SK-N-SH (cell line): ENCODE measurements at regions not wholly inside any gene's neighbourhood (a gene's known extent, or its start where the extent isn't known, plus 50 kb on each side); places are given as distances from the start of the nearest gene placed in this dataset.

Source experiments
- CTCF ChIA-PET: fragments of 300-600, 350-600 bp; formaldehyde crosslinking; extraction: SDS; loops from one replicate; lab custom pipeline; 2021; lab: Yijun Ruan, JAX
- POLR2A ChIA-PET: fragments of 350-600 bp; sonication (Branson Sonifier 250); formaldehyde crosslinking; extraction: SDS; loops from one replicate; lab custom pipeline; 2020; ENCODE audit warnings: antibody characterized with exemption, inconsistent platforms; lab: Yijun Ruan, JAX
- DNase-seq: peaks from one replicate; pipeline ENCODE4 v3.0.0; 2012
- H2AFZ ChIP-seq: fragments of 200-600 bp; sonication (generic); 2 replicates; pipeline ENCODE4 v1.8.1; 2016; ENCODE audit warnings: antibody characterized with exemption, mild to moderate bottlenecking, low read depth
- H3F3A ChIP-seq: fragments of 200-600 bp; sonication (generic); replicated peaks from 2 replicates; pipeline ENCODE3; 2016; ENCODE audit warnings: antibody characterized with exemption, mild to moderate bottlenecking; ENCODE audit not compliant: insufficient read depth
- H3K27ac ChIP-seq, 2 experiments: fragments of 200-500 bp in 1 of 2; fragments of 200-600 bp in 1 of 2; sonication (Bioruptor generic) in 1 of 2; sonication (generic), shearing (Covaris generic) in 1 of 2; 2 replicates each; pipeline versions ENCODE4 v1.5.1 to v1.6.1; 2014 to 2016; ENCODE audit warnings: low read depth in 2 of 2, inconsistent platforms in 1 of 2, low read length in 1 of 2, mild to moderate bottlenecking in 1 of 2, mixed read lengths in 1 of 2
- H3K27me3 ChIP-seq: fragments of 200-600 bp; sonication (generic), shearing (Covaris generic); 2 replicates; pipeline ENCODE4 v1.6.1; 2016; ENCODE audit warnings: mixed run types; ENCODE audit not compliant: insufficient read depth
- H3K36me3 ChIP-seq, 2 experiments: fragments of 200-500 bp in 1 of 2; fragments of 200-600 bp in 1 of 2; sonication (Bioruptor generic) in 1 of 2; sonication (generic) in 1 of 2; replicated peaks in 1 of 2; 2 replicates each; pipeline versions ENCODE3 to v1.5.1; 2014 to 2016; ENCODE audit warnings: low read length in 1 of 2, mild to moderate bottlenecking in 1 of 2; ENCODE audit not compliant: insufficient read depth in 2 of 2, control insufficient read depth in 1 of 2
- H3K4me1 ChIP-seq, 2 experiments: fragments of 200-500 bp in 1 of 2; fragments of 200-600 bp in 1 of 2; sonication (Bioruptor generic) in 1 of 2; sonication (generic), shearing (Covaris generic) in 1 of 2; 2 replicates each; pipeline versions ENCODE4 v1.5.1 to v1.6.1; 2014 to 2016; ENCODE audit warnings: low read depth in 1 of 2, low read length in 1 of 2, mixed run types in 1 of 2; ENCODE audit not compliant: insufficient read depth in 2 of 2, control insufficient read depth in 1 of 2
- H3K4me2 ChIP-seq: fragments of 200-600 bp; sonication (generic), shearing (Covaris generic); 2 replicates; pipeline ENCODE4 v1.6.1; 2017; ENCODE audit warnings: mixed run types
- H3K4me3 ChIP-seq, 2 experiments: fragments of 200-500 bp in 1 of 2; fragments of 200-600 bp in 1 of 2; sonication (Bioruptor generic) in 1 of 2; sonication (generic), shearing (Covaris generic) in 1 of 2; 2 replicates each; pipeline versions ENCODE4 v1.5.1 to v1.8.1; 2014 to 2016; ENCODE audit warnings: low read depth in 2 of 2, inconsistent platforms in 1 of 2, low read length in 1 of 2, mild to moderate bottlenecking in 1 of 2, mixed read lengths in 1 of 2, moderate library complexity in 1 of 2
- H3K79me2 ChIP-seq: fragments of 200-600 bp; sonication (generic); 2 replicates; pipeline ENCODE4 v1.8.1; 2017; ENCODE audit warnings: mild to moderate bottlenecking; ENCODE audit not compliant: insufficient read depth
- H3K9ac ChIP-seq: fragments of 200-600 bp; sonication (generic); 2 replicates; pipeline ENCODE4 v1.6.1; 2017; ENCODE audit warnings: mixed run types
- H3K9me2 ChIP-seq: fragments of 200-600 bp; sonication (generic); 2 replicates; pipeline ENCODE4 v1.6.1; 2017; ENCODE audit warnings: mixed run types
- H3K9me3 ChIP-seq: fragments of 200-600 bp; sonication (generic); 2 replicates; pipeline ENCODE4 v1.6.1; 2017; ENCODE audit warnings: mixed run types, mild to moderate bottlenecking, moderate library complexity
- H4K20me1 ChIP-seq: fragments of 200-600 bp; sonication (generic); 2 replicates; pipeline ENCODE4 v1.6.1; 2017; ENCODE audit warnings: mild to moderate bottlenecking, mixed run types; ENCODE audit not compliant: insufficient read depth
- CHD2 ChIP-seq: fragments of 150-350 bp; IDR thresholded peaks from 2 replicates; pipeline ENCODE4 v1.6.1; 2018; ENCODE audit warnings: low read length; ENCODE audit not compliant: partially characterized antibody
- ELF1 ChIP-seq: IDR thresholded peaks from 2 replicates; pipeline ENCODE4 v1.4.0; 2012
- EZH2phosphoT487 ChIP-seq: fragments of 200-600 bp; sonication (generic); IDR thresholded peaks from 2 replicates; pipeline ENCODE4 v1.6.1; 2017; ENCODE audit warnings: low read depth, mixed run types, mild to moderate bottlenecking, antibody characterized with exemption, moderate library complexity, borderline replicate concordance
- GABPA ChIP-seq: IDR thresholded peaks from 2 replicates; pipeline ENCODE4 v1.4.0; 2012; ENCODE audit warnings: low read depth, mild to moderate bottlenecking
- GATA2 ChIP-seq: sonication (generic); formaldehyde crosslinking; IDR thresholded peaks from 2 replicates; pipeline ENCODE4 v1.5.0; 2020; ENCODE audit warnings: mild to moderate bottlenecking, missing genetic modification reagents
- MEF2A ChIP-seq: IDR thresholded peaks from 2 replicates; pipeline ENCODE4 v1.4.0; 2012; ENCODE audit warnings: low read depth, borderline replicate concordance
- NRF1 ChIP-seq: IDR thresholded peaks from 2 replicates; pipeline ENCODE4 v1.6.1; 2012; ENCODE audit warnings: low read depth, mild to moderate bottlenecking, low read length
- POLR2AphosphoS5 ChIP-seq: IDR thresholded peaks from 2 replicates; pipeline ENCODE4 v1.6.1; 2012; ENCODE audit warnings: low read depth, low read length
- RCOR1 ChIP-seq: fragments of 150-350 bp; IDR thresholded peaks from 2 replicates; pipeline ENCODE4 v1.6.1; 2017; ENCODE audit warnings: antibody characterized with exemption, low read length
- SMC3 ChIP-seq: IDR thresholded peaks from 2 replicates; pipeline ENCODE4 v1.6.1; 2012; ENCODE audit warnings: low read depth, low read length, improper control_type of control experiment
- TAF1 ChIP-seq: IDR thresholded peaks from 2 replicates; pipeline ENCODE4 v1.6.1; 2012; ENCODE audit warnings: low read depth, mild to moderate bottlenecking, low read length, moderate library complexity, borderline replicate concordance
- TEAD4 ChIP-seq: IDR thresholded peaks from 2 replicates; pipeline ENCODE4 v1.4.0; 2012; ENCODE audit warnings: mild to moderate bottlenecking, borderline replicate concordance; ENCODE audit not compliant: insufficient read depth
- WGBS: methylation state at CpG from one replicate; pipeline ENCODE4 v1.1.6; 2017; ENCODE audit warnings: low lambda C conversion rate; 5-methylcytosine and 5-hydroxymethylcytosine counted together
- TF ChIP-seq, protein P1 (sequence below): IDR thresholded peaks from 2 replicates; pipeline ENCODE4 v1.4.0; 2012; ENCODE audit warnings: low read depth, borderline replicate concordance
- TF ChIP-seq, protein P2 (sequence below): fragments of 150-350 bp; IDR thresholded peaks from 2 replicates; pipeline ENCODE4 v1.6.1; 2016; ENCODE audit warnings: mild to moderate bottlenecking, low read depth, low read length

DNA sequence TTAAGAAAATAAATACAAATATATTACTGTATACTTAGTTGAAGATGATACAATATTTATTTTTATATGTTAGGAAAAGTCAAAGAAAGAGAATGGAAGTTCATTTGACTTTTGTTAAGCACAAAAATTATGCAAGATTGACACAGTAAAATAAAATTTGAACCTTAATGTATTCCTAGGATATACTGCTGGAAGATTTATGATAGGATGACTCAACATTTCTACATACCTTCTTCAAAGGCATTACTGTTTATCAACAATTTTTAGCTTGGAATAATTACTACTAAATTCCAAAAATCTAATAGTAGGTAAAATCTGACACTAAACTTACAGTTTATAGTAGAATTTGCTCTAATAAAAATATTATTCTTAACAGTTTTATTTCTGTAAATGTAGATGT is 257.3 kb upstream of the ADAMTS5 start:
- H3K4me3 ChIP-seq: no peak overlapping the region
- H3F3A ChIP-seq: peaks cover 10% of the 10 kb centered on the region
- ChIA-PET POLR2A (no interaction called here), CTCF (interaction anchor here (0.6 to 3.7 kb wide), 2 partner anchors 10 to 300 kb away, joined by 3 to 13 read pairs; no protein-coding TSS in a partner anchor)
- no peak overlapping the region for H3K9ac ChIP-seq
- H4K20me1 ChIP-seq: no peaks in the 10 kb centered on the region
- no peaks in the 10 kb centered on the region for H3K27me3 ChIP-seq
- H3K9me3 ChIP-seq: no peaks in the 10 kb centered on the region
- H3K9me2 ChIP-seq: no peaks in the 10 kb centered on the region
- H2AFZ ChIP-seq: no peak overlapping the region
- H3K79me2 ChIP-seq: no peaks in the 10 kb centered on the region
- no peaks in the 10 kb centered on the region; a peak in 2 of 4 replicates for H3K4me1 ChIP-seq
- no peaks in the 10 kb centered on the region for H3K36me3 ChIP-seq
- H3K4me2 ChIP-seq: no peak overlapping the region
- no peak overlapping the region for H3K27ac ChIP-seq
- no peak for DNase-seq
- TF ChIP-seq POLR2AphosphoS5 (no peak), NRF1 (no peak), GABPA (no peak)

DNA sequence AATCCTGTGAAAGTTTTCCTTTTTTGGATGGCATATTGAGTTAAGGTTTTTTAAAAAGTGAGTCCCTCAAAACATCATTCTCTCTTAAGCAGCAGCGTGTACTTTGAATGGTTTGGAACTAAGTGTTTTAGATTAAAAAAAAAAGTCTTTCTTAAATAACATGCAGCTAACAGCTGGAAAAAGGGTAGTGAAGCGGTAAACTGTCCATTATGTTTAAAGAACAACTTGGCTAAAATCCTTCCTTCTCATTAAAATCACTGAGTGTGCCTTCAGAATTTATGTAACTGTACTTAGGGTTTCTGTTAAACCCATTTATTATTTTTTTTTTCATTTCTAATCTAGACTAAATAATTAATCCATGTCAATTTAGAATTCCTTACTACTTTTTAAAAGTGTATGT is 254.2 kb upstream of the ADAMTS5 start:
- H3K4me3 ChIP-seq: no peak overlapping the region
- POLR2A ChIA-PET: no interaction called here
- no peak overlapping the region for H3K4me2 ChIP-seq
- 81% methylated on average over 2 of the region's 2 CpGs for WGBS
- H3K9ac ChIP-seq: no peak overlapping the region
- DNase-seq: no peak
- H3K79me2 ChIP-seq: no peaks in the 10 kb centered on the region
- H4K20me1 ChIP-seq: no peaks in the 10 kb centered on the region
- no peak overlapping the region for H2AFZ ChIP-seq
- H3K27ac ChIP-seq: no peak overlapping the region
- TF ChIP-seq EZH2phosphoT487: no peak
- no peak for TF ChIP-seq NRF1
- no peak for TF ChIP-seq RCOR1
- TF ChIP-seq TAF1: no peak
- no peak for TF ChIP-seq ELF1
- no peak for TF ChIP-seq SMC3
- no peak for TF ChIP-seq MEF2A
- TF ChIP-seq, protein P1, sequence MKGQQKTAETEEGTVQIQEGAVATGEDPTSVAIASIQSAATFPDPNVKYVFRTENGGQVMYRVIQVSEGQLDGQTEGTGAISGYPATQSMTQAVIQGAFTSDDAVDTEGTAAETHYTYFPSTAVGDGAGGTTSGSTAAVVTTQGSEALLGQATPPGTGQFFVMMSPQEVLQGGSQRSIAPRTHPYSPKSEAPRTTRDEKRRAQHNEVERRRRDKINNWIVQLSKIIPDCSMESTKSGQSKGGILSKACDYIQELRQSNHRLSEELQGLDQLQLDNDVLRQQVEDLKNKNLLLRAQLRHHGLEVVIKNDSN: no peak
- TF ChIP-seq CHD2: no peak
- no peak for TF ChIP-seq GATA2 (CRISPR knock-in tag)
- no peak for TF ChIP-seq TEAD4
- TF ChIP-seq, protein P2, sequence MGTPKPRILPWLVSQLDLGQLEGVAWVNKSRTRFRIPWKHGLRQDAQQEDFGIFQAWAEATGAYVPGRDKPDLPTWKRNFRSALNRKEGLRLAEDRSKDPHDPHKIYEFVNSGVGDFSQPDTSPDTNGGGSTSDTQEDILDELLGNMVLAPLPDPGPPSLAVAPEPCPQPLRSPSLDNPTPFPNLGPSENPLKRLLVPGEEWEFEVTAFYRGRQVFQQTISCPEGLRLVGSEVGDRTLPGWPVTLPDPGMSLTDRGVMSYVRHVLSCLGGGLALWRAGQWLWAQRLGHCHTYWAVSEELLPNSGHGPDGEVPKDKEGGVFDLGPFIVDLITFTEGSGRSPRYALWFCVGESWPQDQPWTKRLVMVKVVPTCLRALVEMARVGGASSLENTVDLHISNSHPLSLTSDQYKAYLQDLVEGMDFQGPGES: no peak
- H3F3A ChIP-seq: peaks cover 10% of the 10 kb centered on the region
- no peaks in the 10 kb centered on the region for H3K9me2 ChIP-seq
- H3K9me3 ChIP-seq: no peaks in the 10 kb centered on the region
- no peaks in the 10 kb centered on the region; a peak in 2 of 4 replicates for H3K4me1 ChIP-seq
- H3K36me3 ChIP-seq: no peaks in the 10 kb centered on the region
- CTCF ChIA-PET: no interaction called here
- no peaks in the 10 kb centered on the region for H3K27me3 ChIP-seq
